Stimulated activated CD8-positive, alpha-beta memory T cell treated with anti-CD3 and anti-CD28 coated beads, Interleukin-12 subunit alpha, Interleukin-12 subunit beta, amount 100 ng/mL, for 1 hour (primary cell): ENCODE measurements at regions not wholly inside any gene's neighbourhood (a gene's known extent, or its start where the extent isn't known, plus 50 kb on each side); places are given as distances from the start of the nearest gene placed in this dataset.

Experiments used
- DNase-seq: peaks from one replicate; pipeline ENCODE4 v3.0.0-alpha.2; 2020; ENCODE audit warnings: low read depth

- no peak for DNase-seq
These were observed 681.2 kb downstream of the RNF144A start for GRCh38 chr2:7598402-7598801.

GRCh38 chr2:7599462-7600258 is 682.4 kb downstream of the RNF144A start:
- no peak for DNase-seq

- DNase-seq, result no peak
These were observed 684.8 kb downstream of the RNF144A start for GRCh38 chr2:7601990-7602389.

- DNase-seq, result no peak
These were observed 687.2 kb downstream of the RNF144A start for GRCh38 chr2:7604456-7604855.

GRCh38 chr2:7607441-7608173 is 690.4 kb downstream of the RNF144A start:
- no peak for DNase-seq

- DNase-seq, result no peak
These were observed 692.3 kb downstream of the RNF144A start for GRCh38 chr2:7609556-7609955.

GRCh38 chr2:7609974-7610373 is 692.8 kb downstream of the RNF144A start:
- DNase-seq, result no peak

GRCh38 chr2:7611750-7612149 is 694.5 kb downstream of the RNF144A start:
- DNase-seq, result no peak

- no peak for DNase-seq
These were observed 695.8 kb downstream of the RNF144A start for GRCh38 chr2:7612969-7613368.

GRCh38 chr2:7613831-7614230 is 696.6 kb downstream of the RNF144A start:
- DNase-seq, result no peak

GRCh38 chr2:7618031-7618430 is 700.8 kb downstream of the RNF144A start:
- DNase-seq, result no peak

GRCh38 chr2:7619203-7619970 is 702.2 kb downstream of the RNF144A start:
- DNase-seq, result no peak

- DNase-seq, result no peak
These were observed 703.0 kb downstream of the RNF144A start for GRCh38 chr2:7620255-7620654.

GRCh38 chr2:7621018-7621814 is 704.0 kb downstream of the RNF144A start:
- no peak for DNase-seq

GRCh38 chr2:7625392-7626138 is 708.4 kb downstream of the RNF144A start:
- no peak for DNase-seq

GRCh38 chr2:7626139-7626537 is 708.9 kb downstream of the RNF144A start:
- no peak for DNase-seq

GRCh38 chr2:7627583-7627982 is 710.4 kb downstream of the RNF144A start:
- DNase-seq, result no peak

GRCh38 chr2:7632420-7632819 is 715.2 kb downstream of the RNF144A start:
- no peak for DNase-seq

- no peak for DNase-seq
These were observed 716.4 kb downstream of the RNF144A start for GRCh38 chr2:7633566-7634153.

- no peak for DNase-seq
These were observed 717.2 kb downstream of the RNF144A start for GRCh38 chr2:7634409-7634808.

GRCh38 chr2:7639476-7639875 is 722.3 kb downstream of the RNF144A start:
- DNase-seq, result no peak
